HG03139 (cell line): ENCODE measurements at regions not wholly inside any gene's neighbourhood (a gene's known extent, or its start where the extent isn't known, plus 50 kb on each side); places are given as distances from the start of the nearest gene placed in this dataset.

ENCODE experiments used
- ATAC-seq: cut with Tn5 transposase; IDR thresholded peaks from one replicate; pipeline ENCODE4 v1.9.1; 2021; ENCODE audit not compliant: unreplicated experiment

- ATAC-seq, result no peak
Measured at GRCh38 chr10:3631701-3632330, 153.2 kb downstream of the KLF6 start.

- ATAC-seq, result no peak
Measured at GRCh38 chr10:3631291-3631690, 153.7 kb downstream of the KLF6 start.

- peak; percentile 55 for ATAC-seq
Measured at GRCh38 chr10:3625959-3626751, 158.9 kb downstream of the KLF6 start.

GRCh38 chr10:3624367-3624766 is 160.6 kb downstream of the KLF6 start:
- no peak for ATAC-seq

- peak; percentile 48 for ATAC-seq
Measured at GRCh38 chr10:3623746-3624145, 161.3 kb downstream of the KLF6 start.

GRCh38 chr10:3622845-3623621 is 162.0 kb downstream of the KLF6 start:
- no peak for ATAC-seq

- no peak for ATAC-seq
Measured at GRCh38 chr10:3622427-3622826, 162.6 kb downstream of the KLF6 start.

- ATAC-seq, result no peak
Measured at GRCh38 chr10:3620818-3621217, 164.2 kb downstream of the KLF6 start.

- ATAC-seq, result no peak
Measured at GRCh38 chr10:3619241-3619640, 165.8 kb downstream of the KLF6 start.

- no peak for ATAC-seq
Measured at GRCh38 chr10:3616880-3617279, 168.1 kb downstream of the KLF6 start.

- ATAC-seq, result no peak
Measured at GRCh38 chr10:3613318-3613717, 171.7 kb downstream of the KLF6 start.

- ATAC-seq, result no peak
Measured at GRCh38 chr10:3612183-3613001, 172.6 kb downstream of the KLF6 start.

GRCh38 chr10:3606309-3606708 is 178.7 kb downstream of the KLF6 start:
- ATAC-seq, result no peak

GRCh38 chr10:3605882-3606281 is 179.1 kb downstream of the KLF6 start:
- ATAC-seq, result no peak

GRCh38 chr10:3595736-3596135 is 189.3 kb downstream of the KLF6 start:
- no peak for ATAC-seq

GRCh38 chr10:3593611-3594010 is 191.4 kb downstream of the KLF6 start:
- no peak for ATAC-seq

GRCh38 chr10:3592424-3592823 is 192.6 kb downstream of the KLF6 start:
- ATAC-seq, result no peak

- ATAC-seq, result no peak
Measured at GRCh38 chr10:3588816-3589215, 196.2 kb downstream of the KLF6 start.

- no peak for ATAC-seq
Measured at GRCh38 chr10:3588346-3588745, 196.7 kb downstream of the KLF6 start.

- no peak for ATAC-seq
Measured at GRCh38 chr10:3584926-3585784, 199.9 kb downstream of the KLF6 start.
